ENCODE measurements at regions not wholly inside any gene's neighbourhood (a gene's known extent, or its start where the extent isn't known, plus 50 kb on each side); places are given as distances from the start of the nearest gene placed in this dataset.

DNA sequence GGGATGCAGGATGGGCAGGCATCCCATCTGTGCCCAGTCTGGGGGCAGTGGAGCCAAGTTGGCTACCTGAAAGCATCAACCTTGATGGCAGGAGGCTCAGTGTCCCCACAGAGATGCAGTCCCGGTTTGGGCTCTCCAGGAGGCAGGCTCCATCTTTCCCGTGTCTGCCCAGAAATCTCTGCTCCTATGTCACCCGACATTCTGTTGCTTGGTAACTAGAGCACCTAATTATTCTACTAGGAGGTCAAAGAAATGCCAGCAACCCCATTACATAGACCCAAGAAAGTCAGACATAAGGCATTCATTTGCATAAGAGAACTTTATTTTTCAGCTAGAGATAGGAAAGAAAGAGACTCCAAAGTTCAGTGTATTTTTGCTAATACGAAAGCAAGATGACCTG lies 100.3 kb upstream of the BACE2 start:
- no peak overlapping the region for H3K4me3 ChIP-seq (replicated peaks; ENCODE audit: low read depth, low read length)
- TF ChIP-seq, protein P1, sequence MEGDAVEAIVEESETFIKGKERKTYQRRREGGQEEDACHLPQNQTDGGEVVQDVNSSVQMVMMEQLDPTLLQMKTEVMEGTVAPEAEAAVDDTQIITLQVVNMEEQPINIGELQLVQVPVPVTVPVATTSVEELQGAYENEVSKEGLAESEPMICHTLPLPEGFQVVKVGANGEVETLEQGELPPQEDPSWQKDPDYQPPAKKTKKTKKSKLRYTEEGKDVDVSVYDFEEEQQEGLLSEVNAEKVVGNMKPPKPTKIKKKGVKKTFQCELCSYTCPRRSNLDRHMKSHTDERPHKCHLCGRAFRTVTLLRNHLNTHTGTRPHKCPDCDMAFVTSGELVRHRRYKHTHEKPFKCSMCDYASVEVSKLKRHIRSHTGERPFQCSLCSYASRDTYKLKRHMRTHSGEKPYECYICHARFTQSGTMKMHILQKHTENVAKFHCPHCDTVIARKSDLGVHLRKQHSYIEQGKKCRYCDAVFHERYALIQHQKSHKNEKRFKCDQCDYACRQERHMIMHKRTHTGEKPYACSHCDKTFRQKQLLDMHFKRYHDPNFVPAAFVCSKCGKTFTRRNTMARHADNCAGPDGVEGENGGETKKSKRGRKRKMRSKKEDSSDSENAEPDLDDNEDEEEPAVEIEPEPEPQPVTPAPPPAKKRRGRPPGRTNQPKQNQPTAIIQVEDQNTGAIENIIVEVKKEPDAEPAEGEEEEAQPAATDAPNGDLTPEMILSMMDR (IDR thresholded peaks at IDR 0.05; ENCODE audit: low read depth, low read length, missing control alignments), result no peak
- DNase-seq (ENCODE audit: extremely low read depth, low read depth), result no peak

DNA sequence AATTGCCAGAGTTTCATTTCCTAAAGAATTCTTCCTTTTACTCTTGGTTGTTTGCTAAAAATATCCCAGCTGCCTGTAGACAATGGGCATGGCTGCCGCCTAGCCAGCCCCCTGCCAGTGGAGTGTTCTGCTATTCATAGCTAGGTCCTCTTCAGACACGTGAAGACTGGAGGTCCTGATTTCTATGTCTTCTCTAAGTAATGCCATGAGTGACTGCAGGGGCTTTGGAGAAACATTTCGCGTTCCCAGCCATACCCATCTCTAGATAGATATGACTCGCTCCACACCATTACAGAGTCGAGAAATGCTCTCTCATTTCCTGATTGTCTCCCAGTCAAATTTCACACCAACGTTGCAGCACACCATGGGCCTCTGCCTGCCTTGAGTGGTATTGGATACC lies 99.5 kb upstream of the BACE2 start:
- H3K4me3 ChIP-seq (replicated peaks; ENCODE audit: low read depth, low read length), result no peak overlapping the region

DNA sequence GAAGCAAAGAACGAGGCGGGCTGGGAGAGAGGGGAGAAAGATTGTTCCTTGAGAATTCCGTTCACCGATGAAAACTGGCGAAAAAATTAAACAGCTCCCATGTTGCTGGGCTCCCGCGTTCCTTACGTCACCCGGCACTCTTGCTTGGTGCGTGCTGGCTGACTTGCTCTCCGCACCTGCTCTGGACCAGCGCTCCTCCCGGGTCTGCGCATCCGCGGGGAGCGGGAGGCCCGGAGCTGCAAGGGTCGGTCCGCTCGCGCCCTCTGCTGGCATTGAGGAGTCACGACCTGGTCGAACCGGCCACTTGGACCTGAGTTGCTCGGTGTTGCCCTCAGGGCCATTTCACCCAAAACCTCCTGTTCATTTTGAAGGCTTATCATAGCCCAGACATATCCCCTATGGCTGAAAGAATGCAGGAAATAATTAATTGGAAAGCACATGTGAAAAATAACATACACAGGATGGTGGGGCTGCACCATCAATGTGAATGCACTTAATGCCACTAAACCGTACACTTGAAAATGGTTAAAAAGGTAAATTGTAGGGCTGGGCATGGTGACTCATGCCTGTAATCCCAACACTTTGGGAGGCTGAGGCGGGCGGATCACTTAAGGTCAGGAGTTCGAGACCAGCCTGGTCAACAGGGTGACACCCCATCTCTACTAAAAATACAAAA lies 98.9 kb upstream of the BACE2 start:
- peak; percentile 6 for DNase-seq (ENCODE audit: extremely low read depth, low read depth)

More for the DNA sequence above, 99.5 kb upstream of the BACE2 start:
- DNase-seq (ENCODE audit: extremely low read depth, low read depth), result no peak
- TF ChIP-seq, protein P1 (IDR thresholded peaks at IDR 0.05; ENCODE audit: low read depth, low read length, missing control alignments), result no peak

DNA sequence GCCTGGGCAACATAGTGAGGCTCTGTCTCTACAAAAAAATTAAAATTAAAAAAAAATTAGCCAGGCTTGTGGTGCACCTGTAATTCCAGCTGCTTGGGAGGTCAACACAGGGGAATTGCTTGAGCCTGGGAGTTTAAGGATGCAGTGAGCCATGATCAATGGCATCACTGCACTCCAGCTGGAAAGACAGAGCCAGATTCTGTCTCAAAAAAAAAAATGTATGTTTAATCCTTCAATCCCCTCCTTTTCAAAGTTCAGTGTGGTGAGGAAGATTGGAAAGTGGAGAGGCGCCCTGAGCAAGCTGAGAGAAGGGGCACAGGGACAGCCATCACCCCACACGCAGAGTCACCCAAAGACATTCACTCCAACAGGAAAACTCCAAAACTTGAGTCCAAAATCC lies 97.7 kb upstream of the BACE2 start:
- no peak overlapping the region for H3K4me3 ChIP-seq (replicated peaks; ENCODE audit: low read depth, low read length)
- DNase-seq (ENCODE audit: extremely low read depth, low read depth), result no peak
- TF ChIP-seq, protein P1 (IDR thresholded peaks at IDR 0.05; ENCODE audit: low read depth, low read length, missing control alignments), result no peak

More for the DNA sequence above, 98.9 kb upstream of the BACE2 start:
- TF ChIP-seq, protein P1 (IDR thresholded peaks at IDR 0.05; ENCODE audit: low read depth, low read length, missing control alignments), result peak; percentile 88
- H3K4me3 ChIP-seq (replicated peaks; ENCODE audit: low read depth, low read length), result no peak overlapping the region

DNA sequence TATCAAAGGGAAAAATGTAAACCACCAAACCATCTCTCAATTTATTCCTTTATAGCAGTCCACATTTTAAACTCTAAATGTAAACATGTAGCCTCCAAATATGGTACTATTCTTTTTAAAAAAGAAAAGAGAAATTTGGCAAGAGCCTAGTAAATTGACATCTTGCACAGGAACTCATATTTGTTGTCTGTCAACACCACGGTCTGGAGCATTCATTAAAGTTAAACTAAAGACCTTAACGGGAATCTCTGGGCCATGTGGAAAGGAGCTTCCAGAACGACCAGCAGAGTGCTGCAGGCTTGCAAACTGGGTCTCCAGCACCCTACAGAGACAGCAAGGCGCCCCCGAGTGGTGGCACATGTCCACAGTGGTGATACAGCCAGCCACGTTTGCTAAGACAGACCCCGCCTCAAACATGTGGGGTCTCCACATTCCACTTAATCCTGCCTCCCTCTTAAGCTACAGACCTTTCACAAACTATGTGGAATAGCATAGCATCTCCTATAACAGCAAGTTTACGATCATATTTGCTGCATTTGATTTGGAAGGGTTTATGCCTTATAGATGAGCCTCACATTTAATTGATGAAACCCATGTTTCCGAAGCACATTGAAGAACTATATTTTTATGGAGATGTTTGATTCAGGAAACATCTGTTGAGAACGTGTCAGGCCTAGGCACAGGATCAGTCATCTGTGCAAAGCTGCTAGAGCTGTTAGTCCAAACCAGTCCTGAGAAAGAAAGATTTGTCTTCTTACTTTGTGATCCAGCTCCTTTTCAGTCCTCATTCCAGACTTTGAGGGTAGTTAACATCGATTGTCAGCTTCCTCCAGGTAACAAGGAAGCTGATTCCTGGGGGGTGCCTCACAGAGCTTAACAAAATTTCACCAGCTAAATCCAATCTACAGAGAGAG lies 96.4 kb upstream of the BACE2 start:
- TF ChIP-seq, protein P1 (IDR thresholded peaks at IDR 0.05; ENCODE audit: low read depth, low read length, missing control alignments), result peak; percentile 28
- no peak overlapping the region for H3K4me3 ChIP-seq (replicated peaks; ENCODE audit: low read depth, low read length)
- DNase-seq (ENCODE audit: extremely low read depth, low read depth), result no peak

DNA sequence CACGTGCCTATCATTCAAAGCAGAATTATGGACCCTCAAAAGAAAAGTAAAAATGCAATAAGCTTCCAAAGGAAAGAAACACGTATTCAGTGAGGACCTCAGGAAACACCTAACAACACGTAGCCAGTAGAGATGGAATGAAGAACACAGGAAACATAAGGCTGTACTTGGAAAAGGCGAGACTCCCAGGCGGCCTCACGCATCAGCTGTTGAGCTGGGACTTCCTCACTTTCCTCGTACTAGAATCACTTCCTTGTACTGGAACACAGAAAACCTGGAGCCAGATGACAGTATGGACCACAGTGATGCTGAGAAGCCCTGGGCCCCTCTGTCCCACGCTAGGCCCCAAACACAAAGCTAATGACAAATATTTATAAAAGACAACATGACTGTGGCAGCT lies 94.4 kb upstream of the BACE2 start:
- DNase-seq (ENCODE audit: extremely low read depth, low read depth), result no peak
- no peak overlapping the region for H3K4me3 ChIP-seq (replicated peaks; ENCODE audit: low read depth, low read length)
- TF ChIP-seq, protein P1 (IDR thresholded peaks at IDR 0.05; ENCODE audit: low read depth, low read length, missing control alignments), result no peak
